ENCODE measurements at regions not wholly inside any gene's neighbourhood (a gene's known extent, or its start where the extent isn't known, plus 50 kb on each side); places are given as distances from the start of the nearest gene placed in this dataset.
A peak's percentile ranks its signal among the peaks of the same experiment; 100 is the strongest.

- DNase-seq (ENCODE audit: low spot score): no peak
- intact Hi-C loops (cut with DNase I): no loop called here
These were observed 857.0 kb downstream of the SI start for GRCh38 chr3:164221297-164221696.

- intact Hi-C loops (cut with DNase I): no loop called here
These were observed 868.9 kb downstream of the SI start for GRCh38 chr3:164209363-164209762.

GRCh38 chr3:164208821-164209220 lies 869.5 kb downstream of the SI start:
- intact Hi-C loops (cut with DNase I): no loop called here
- DNase-seq (ENCODE audit: low spot score): no peak

More at GRCh38 chr3:164209363-164209762, 868.9 kb downstream of the SI start:
- no peak for DNase-seq (ENCODE audit: low spot score)

GRCh38 chr3:164208048-164208447 lies 870.2 kb downstream of the SI start:
- no peak for DNase-seq (ENCODE audit: low spot score)
- intact Hi-C loops (cut with DNase I): no loop called here

GRCh38 chr3:164200053-164200823 lies 878.1 kb downstream of the SI start:
- no peak for DNase-seq (ENCODE audit: low spot score)
- intact Hi-C loops (cut with DNase I): no loop called here

- intact Hi-C loops (cut with DNase I): no loop called here
- no peak for DNase-seq (ENCODE audit: low spot score)
These were observed 881.8 kb downstream of the SI start for GRCh38 chr3:164196477-164196876.

- intact Hi-C loops (cut with DNase I): no loop called here
- no peak for DNase-seq (ENCODE audit: low spot score)
These were observed 883.5 kb downstream of the SI start for GRCh38 chr3:164194842-164195241.

GRCh38 chr3:164192974-164193373 lies 885.3 kb downstream of the SI start:
- intact Hi-C loops (cut with DNase I): no loop called here
- peak; percentile 73 for DNase-seq (ENCODE audit: low spot score)

GRCh38 chr3:164190566-164190965 lies 887.7 kb downstream of the SI start:
- DNase-seq (ENCODE audit: low spot score): no peak
- intact Hi-C loops (cut with DNase I): no loop called here

GRCh38 chr3:164186095-164186494 lies 892.2 kb downstream of the SI start:
- DNase-seq (ENCODE audit: low spot score): no peak
- intact Hi-C loops (cut with DNase I): no loop called here

- DNase-seq (ENCODE audit: low spot score): peak; percentile 77
- intact Hi-C loops (cut with DNase I): no loop called here
These were observed 899.1 kb downstream of the SI start for GRCh38 chr3:164179110-164179774.

- intact Hi-C loops (cut with DNase I): no loop called here
- no peak for DNase-seq (ENCODE audit: low spot score)
These were observed 904.2 kb downstream of the SI start for GRCh38 chr3:164174059-164174458.

- intact Hi-C loops (cut with DNase I): no loop called here
- no peak for DNase-seq (ENCODE audit: low spot score)
These were observed 922.9 kb downstream of the SI start for GRCh38 chr3:164155400-164155799.

- DNase-seq (ENCODE audit: low spot score): no peak
- intact Hi-C loops (cut with DNase I): no loop called here
These were observed 933.5 kb downstream of the SI start for GRCh38 chr3:164144824-164145223.

GRCh38 chr3:164132878-164133277 lies 945.4 kb downstream of the SI start:
- no peak for DNase-seq (ENCODE audit: low spot score)
- intact Hi-C loops (cut with DNase I): no loop called here

- intact Hi-C loops (cut with DNase I): no loop called here
- DNase-seq (ENCODE audit: low spot score): no peak
These were observed 964.6 kb downstream of the SI start for GRCh38 chr3:164113371-164114332.

- no peak for DNase-seq (ENCODE audit: low spot score)
- intact Hi-C loops (cut with DNase I): no loop called here
These were observed 981.9 kb downstream of the SI start for GRCh38 chr3:164096352-164096751.

GRCh38 chr3:164095949-164096348 lies 982.3 kb downstream of the SI start:
- intact Hi-C loops (cut with DNase I): no loop called here
- no peak for DNase-seq (ENCODE audit: low spot score)

- no peak for DNase-seq (ENCODE audit: low spot score)
- intact Hi-C loops (cut with DNase I): no loop called here
These were observed 983.0 kb downstream of the SI start for GRCh38 chr3:164095279-164095678.

- intact Hi-C loops (cut with DNase I): no loop called here
- no peak for DNase-seq (ENCODE audit: low spot score)
These were observed 983.8 kb downstream of the SI start for GRCh38 chr3:164094546-164094945.

Measured in posterior vena cava (tissue), 2 donors.